KMS-11 (cell line): ENCODE measurements at regions not wholly inside any gene's neighbourhood (a gene's known extent, or its start where the extent isn't known, plus 50 kb on each side); places are given as distances from the start of the nearest gene placed in this dataset.

Experiments used
- H2AFZ ChIP-seq: fragments of 200-600 bp; sonication (generic); 2 replicates; pipeline ENCODE4 v1.6.1; 2016; ENCODE audit warnings: antibody characterized with exemption, mixed run types, low read depth
- H3K27ac ChIP-seq: fragments of 200-600 bp; sonication (generic); 2 replicates; pipeline ENCODE4 v1.6.1; 2016; ENCODE audit warnings: mild to moderate bottlenecking, mixed run types
- H3K27me3 ChIP-seq: fragments of 200-600 bp; sonication (generic); 2 replicates; pipeline ENCODE4 v1.6.1; 2017; ENCODE audit warnings: mild to moderate bottlenecking, low read depth, mixed run types, moderate library complexity; ENCODE audit not compliant: insufficient read depth
- H3K36me3 ChIP-seq: fragments of 200-600 bp; sonication (generic); 2 replicates; pipeline ENCODE4 v1.6.1; 2017; ENCODE audit warnings: mild to moderate bottlenecking, mixed run types; ENCODE audit not compliant: insufficient read depth
- H3K4me1 ChIP-seq: fragments of 200-600 bp; sonication (generic); 2 replicates; pipeline ENCODE4 v1.6.1; 2016; ENCODE audit warnings: mild to moderate bottlenecking, low read depth, mixed run types; ENCODE audit not compliant: poor library complexity, severe bottlenecking
- H3K4me2 ChIP-seq: fragments of 200-600 bp; sonication (generic); 2 replicates; pipeline ENCODE4 v1.7.0; 2016; ENCODE audit warnings: mild to moderate bottlenecking, mixed run types
- H3K4me3 ChIP-seq: fragments of 200-600 bp; sonication (generic); IDR thresholded peaks from 2 replicates; pipeline ENCODE4 v1.6.1; 2017; ENCODE audit warnings: low read depth, low read length, mixed read lengths; ENCODE audit not compliant: insufficient read depth
- H3K79me2 ChIP-seq: fragments of 200-600 bp; sonication (generic); 2 replicates; pipeline ENCODE4 v1.6.1; 2016; ENCODE audit warnings: low read depth, mixed run types; ENCODE audit not compliant: insufficient read depth
- H3K9ac ChIP-seq: fragments of 200-600 bp; sonication (generic); 2 replicates; pipeline ENCODE4 v1.6.1; 2016; ENCODE audit warnings: mild to moderate bottlenecking, mixed run types
- H4K20me1 ChIP-seq: fragments of 200-600 bp; sonication (generic); 2 replicates; pipeline ENCODE4 v1.6.1; 2016; ENCODE audit warnings: mild to moderate bottlenecking, mixed run types; ENCODE audit not compliant: insufficient read depth
- CTCF ChIP-seq: fragments of 200-600 bp; sonication (generic); conservative IDR thresholded peaks from 2 replicates; pipeline ENCODE4 v1.6.1; 2017; ENCODE audit warnings: low read depth, mild to moderate bottlenecking, antibody characterized with exemption, low read length, moderate library complexity, mixed read lengths

GRCh38 chr10:44671319-44671718, 239.8 kb upstream of the TMEM72 start:
- Histone ChIP-seq H3K27ac (no peak overlapping the region), H2AFZ (no peak overlapping the region), H3K4me2 (no peak overlapping the region), H4K20me1 (no peaks in the 10 kb centered on the region), H3K4me3 (no peak overlapping the region), H3K9ac (no peak overlapping the region), H3K27me3 (no peaks in the 10 kb centered on the region), H3K4me1 (no peaks in the 10 kb centered on the region), H3K36me3 (no peaks in the 10 kb centered on the region), H3K79me2 (no peaks in the 10 kb centered on the region)
- no peak for TF ChIP-seq CTCF

- Histone ChIP-seq H3K27ac (no peak overlapping the region), H3K4me1 (no peaks in the 10 kb centered on the region), H4K20me1 (no peaks in the 10 kb centered on the region), H3K4me3 (no peak overlapping the region), H3K79me2 (no peaks in the 10 kb centered on the region), H3K9ac (no peak overlapping the region), H3K4me2 (no peak overlapping the region), H2AFZ (no peak overlapping the region), H3K36me3 (no peaks in the 10 kb centered on the region), H3K27me3 (no peaks in the 10 kb centered on the region)
- TF ChIP-seq CTCF = no peak
These were observed 237.7 kb upstream of the TMEM72 start for GRCh38 chr10:44673245-44673983.

- H3K27me3 ChIP-seq = no peaks in the 10 kb centered on the region
- H3K36me3 ChIP-seq = no peaks in the 10 kb centered on the region
- H2AFZ ChIP-seq = no peak overlapping the region
- no peak overlapping the region for H3K27ac ChIP-seq
- no peaks in the 10 kb centered on the region for H4K20me1 ChIP-seq
- H3K4me3 ChIP-seq = no peak overlapping the region
- TF ChIP-seq CTCF = no peak
- H3K79me2 ChIP-seq = no peaks in the 10 kb centered on the region
- no peak overlapping the region for H3K9ac ChIP-seq
- H3K4me2 ChIP-seq = no peak overlapping the region
- H3K4me1 ChIP-seq = no peaks in the 10 kb centered on the region
These were observed 236.4 kb upstream of the TMEM72 start for GRCh38 chr10:44674536-44675386.

GRCh38 chr10:44675387-44675874, 235.7 kb upstream of the TMEM72 start:
- H3K79me2 ChIP-seq = no peaks in the 10 kb centered on the region
- no peaks in the 10 kb centered on the region for H4K20me1 ChIP-seq
- no peak overlapping the region for H3K4me2 ChIP-seq
- TF ChIP-seq CTCF = no peak
- no peak overlapping the region for H3K27ac ChIP-seq
- no peak overlapping the region for H2AFZ ChIP-seq
- no peak overlapping the region for H3K9ac ChIP-seq
- H3K27me3 ChIP-seq = no peaks in the 10 kb centered on the region
- H3K36me3 ChIP-seq = no peaks in the 10 kb centered on the region
- H3K4me1 ChIP-seq = no peaks in the 10 kb centered on the region
- H3K4me3 ChIP-seq = no peak overlapping the region
